T-cell (primary cell): ENCODE measurements at regions not wholly inside any gene's neighbourhood (a gene's known extent, or its start where the extent isn't known, plus 50 kb on each side); places are given as distances from the start of the nearest gene placed in this dataset.

Experiments used
- ATAC-seq, 4 experiments: fragments of 200-7000 bp in 3 of 4; fragments of 150-1000 bp in 1 of 4; cut with Tn5 transposase; replicated peaks in 1 of 4; 1 replicate in 3 of 4; 2 replicates in 1 of 4; pipeline ENCODE4 v1.10.0; 2021; ENCODE audit warnings: moderate library complexity in 3 of 4, mild to moderate bottlenecking in 2 of 4, moderate number of reproducible peaks in 1 of 4
- CTCF ChIA-PET, 2 donors: fragments of 300-600 bp; sonication (Branson Sonifier 250); formaldehyde crosslinking; loops; one replicate each; lab custom pipeline; 2022; ENCODE audit warnings: antibody characterized with exemption in 2 of 2; lab: Charles Lee
- POLR2A ChIA-PET, 2 donors: fragments of 300-600 bp; sonication (Branson Sonifier 250); formaldehyde crosslinking; loops; one replicate each; lab custom pipeline; 2022; ENCODE audit warnings: antibody characterized with exemption in 2 of 2; lab: Charles Lee
- DNase-seq, 35 experiments: peaks; one replicate each; pipeline versions ENCODE4 v3.0.0 to v3.0.0-alpha.2; 2013 to 2023
- H3K27ac ChIP-seq: one replicate; pipeline ENCODE4 v1.5.1; 2013; ENCODE audit warnings: low read length
- H3K27me3 ChIP-seq, 2 experiments: replicated peaks in 1 of 2; 1 replicate in 1 of 2; 2 replicates in 1 of 2; pipeline versions ENCODE4 v1.6.1 to v1.7.0; 2013; ENCODE audit warnings: low read length in 1 of 2, mixed read lengths in 1 of 2; ENCODE audit not compliant: control insufficient read depth in 2 of 2, insufficient read depth in 2 of 2; ENCODE audit errors: extremely low read depth in 1 of 2
- H3K36me3 ChIP-seq, 2 donors: 1 replicate in 1 of 2; 2 replicates in 1 of 2; pipeline versions ENCODE4 v1.6.1 to v1.7.0; 2013; ENCODE audit warnings: low read length in 1 of 2; ENCODE audit not compliant: control insufficient read depth in 2 of 2, insufficient read depth in 1 of 2; ENCODE audit errors: extremely low read depth in 1 of 2
- H3K4me1 ChIP-seq, 2 experiments: 1 replicate in 1 of 2; 2 replicates in 1 of 2; pipeline versions ENCODE4 v1.6.1 to v1.7.0; 2013; ENCODE audit warnings: low read length in 2 of 2, mixed read lengths in 1 of 2; ENCODE audit not compliant: insufficient read depth in 2 of 2, control insufficient read depth in 1 of 2; ENCODE audit errors: extremely low read depth in 1 of 2
- H3K4me3 ChIP-seq, 2 donors: 1 replicate in 1 of 2; 2 replicates in 1 of 2; pipeline versions ENCODE4 v1.5.1 to v1.7.0; 2013; ENCODE audit warnings: mild to moderate bottlenecking in 2 of 2, low read length in 1 of 2, moderate library complexity in 1 of 2; ENCODE audit not compliant: control insufficient read depth in 1 of 2; ENCODE audit errors: extremely low read depth in 1 of 2
- H3K9me3 ChIP-seq: 2 replicates; pipeline ENCODE4 v1.7.0; 2013
- H3K27ac Mint-ChIP-seq, 2 donors: one replicate each; pipeline ENCODE4 v1.8.0; 2020 to 2021; ENCODE audit warnings: mild to moderate bottlenecking in 2 of 2, mixed read lengths in 2 of 2
- H3K27me3 Mint-ChIP-seq, 2 donors: one replicate each; pipeline ENCODE4 v1.8.0; 2021 to 2022; ENCODE audit warnings: mixed read lengths in 2 of 2
- H3K36me3 Mint-ChIP-seq: one replicate; pipeline ENCODE4 v1.8.0; 2021; ENCODE audit warnings: mixed read lengths
- H3K4me1 Mint-ChIP-seq, 3 donors: one replicate each; pipeline ENCODE4 v1.8.0; 2020 to 2022; ENCODE audit warnings: mixed read lengths in 3 of 3, mild to moderate bottlenecking in 1 of 3
- H3K4me3 Mint-ChIP-seq, 3 donors: one replicate each; pipeline ENCODE4 v1.8.0; 2020 to 2022; ENCODE audit warnings: mild to moderate bottlenecking in 3 of 3, mixed read lengths in 3 of 3, moderate library complexity in 3 of 3
- H3K9me3 Mint-ChIP-seq, 3 donors: one replicate each; pipeline ENCODE4 v1.8.0; 2020 to 2022; ENCODE audit warnings: mixed read lengths in 3 of 3
- WGBS: methylation state at CpG from one replicate; pipeline ENCODE4 v1.1.5; 2013; ENCODE audit warnings: missing lambda C conversion rate; ENCODE audit not compliant: insufficient coverage; 5-methylcytosine and 5-hydroxymethylcytosine counted together

DNA sequence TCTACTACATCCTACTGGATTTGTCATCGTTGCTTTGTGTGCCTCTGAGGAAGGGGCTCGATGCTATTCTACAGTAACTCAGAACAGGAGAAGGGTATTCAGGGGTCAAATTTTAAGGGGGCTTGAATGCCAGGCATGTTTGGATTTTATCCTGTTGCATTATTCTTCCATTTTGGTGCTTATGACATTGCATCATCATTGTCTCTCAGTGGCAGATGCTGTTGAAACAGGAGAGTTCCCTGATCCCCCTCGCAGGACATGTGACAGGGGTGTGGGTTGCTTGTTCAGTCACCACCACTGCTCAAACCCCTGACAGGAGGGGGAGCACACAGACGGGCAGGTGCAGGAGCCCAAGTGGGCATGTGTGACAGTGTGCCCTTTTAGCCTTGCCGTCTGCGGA, 156.7 kb downstream of the SLC4A3 start:
- no peak overlapping the region for H3K4me3 ChIP-seq
- ChIA-PET POLR2A (no interaction called here), CTCF (no interaction called here)

GRCh38 chr2:219789476-219789875, 162.0 kb downstream of the SLC4A3 start:
- Histone ChIP-seq H3K4me3 (no peak overlapping the region), H3K4me1 (no peaks in the 10 kb centered on the region), H3K9me3 (no peaks in the 10 kb centered on the region), H3K36me3 (no peaks in the 10 kb centered on the region), H3K27me3 (peaks cover 0 to 6% of the 10 kb centered on the region in 2 experiments), H3K27ac (no peak overlapping the region)
- no peaks in the 10 kb centered on the region for H3K9me3 Mint-ChIP-seq
- no peaks in the 10 kb centered on the region for H3K36me3 Mint-ChIP-seq
- ATAC-seq, result no peak
- H3K27ac Mint-ChIP-seq, result no peak overlapping the region
- ChIA-PET CTCF (no interaction called here), POLR2A (no interaction called here)
- no peak overlapping the region for H3K4me3 Mint-ChIP-seq
- peaks cover 0 to 4% of the 10 kb centered on the region in 2 donors for H3K27me3 Mint-ChIP-seq
- DNase-seq, result no peak
- no peaks in the 10 kb centered on the region for H3K4me1 Mint-ChIP-seq

More for the DNA sequence above, 156.7 kb downstream of the SLC4A3 start:
- Mint-ChIP-seq H3K27ac (no peak overlapping the region), H3K4me1 (no peaks in the 10 kb centered on the region), H3K36me3 (no peaks in the 10 kb centered on the region), H3K4me3 (no peak overlapping the region), H3K27me3 (peaks cover 7 to 10% of the 10 kb centered on the region in 2 donors), H3K9me3 (no peaks in the 10 kb centered on the region)
- WGBS, result 58% methylated on average over 2 of the region's 6 CpGs
- H3K27me3 ChIP-seq, result peaks cover 0 to 9% of the 10 kb centered on the region in 2 experiments
- H3K4me1 ChIP-seq, result no peaks in the 10 kb centered on the region
- no peaks in the 10 kb centered on the region for H3K36me3 ChIP-seq
- H3K27ac ChIP-seq, result no peak overlapping the region
- no peak for ATAC-seq
- no peaks in the 10 kb centered on the region for H3K9me3 ChIP-seq
- no peak for DNase-seq

- Mint-ChIP-seq H3K27me3 (peaks cover 0 to 4% of the 10 kb centered on the region in 2 donors), H3K36me3 (no peaks in the 10 kb centered on the region), H3K4me3 (no peak overlapping the region), H3K27ac (no peak overlapping the region), H3K9me3 (no peaks in the 10 kb centered on the region), H3K4me1 (no peaks in the 10 kb centered on the region)
- Histone ChIP-seq H3K4me1 (no peaks in the 10 kb centered on the region), H3K4me3 (no peak overlapping the region), H3K27ac (no peak overlapping the region), H3K27me3 (no peaks in the 10 kb centered on the region), H3K9me3 (no peaks in the 10 kb centered on the region), H3K36me3 (no peaks in the 10 kb centered on the region)
- no CpG with 5 or more reads among the region's 4 CpGs for WGBS
- ChIA-PET POLR2A (no interaction called here), CTCF (no interaction called here)
- ATAC-seq (no peak), DNase-seq (no peak)
These were observed 165.0 kb downstream of the SLC4A3 start for GRCh38 chr2:219792446-219792845.

GRCh38 chr2:219798430-219798829, 171.0 kb downstream of the SLC4A3 start:
- Histone ChIP-seq H3K36me3 (no peaks in the 10 kb centered on the region), H3K4me3 (no peak overlapping the region), H3K27me3 (no peaks in the 10 kb centered on the region), H3K27ac (no peak overlapping the region), H3K4me1 (no peaks in the 10 kb centered on the region), H3K9me3 (no peaks in the 10 kb centered on the region)
- ChIA-PET POLR2A (no interaction called here), CTCF (interaction anchor here in 1 of 2 donors (0.6 kb wide), 1 partner anchor 223 kb away, joined by 6 read pairs; no protein-coding TSS in a partner anchor)
- Mint-ChIP-seq H3K27ac (no peak overlapping the region), H3K9me3 (peaks cover 0 to 5% (median 0%) of the 10 kb centered on the region in 3 donors), H3K4me1 (no peaks in the 10 kb centered on the region), H3K27me3 (peaks cover 0 to 6% of the 10 kb centered on the region in 2 donors), H3K4me3 (no peak overlapping the region), H3K36me3 (no peaks in the 10 kb centered on the region)
- ATAC-seq (no peak), DNase-seq (no peak)
- 80% methylated on average over 1 of the region's 2 CpGs for WGBS

- H3K9me3 Mint-ChIP-seq, result peaks cover 5 to 13% (median 5%) of the 10 kb centered on the region in 3 donors
These were observed 175.9 kb downstream of the SLC4A3 start for GRCh38 chr2:219803294-219803693.

DNA sequence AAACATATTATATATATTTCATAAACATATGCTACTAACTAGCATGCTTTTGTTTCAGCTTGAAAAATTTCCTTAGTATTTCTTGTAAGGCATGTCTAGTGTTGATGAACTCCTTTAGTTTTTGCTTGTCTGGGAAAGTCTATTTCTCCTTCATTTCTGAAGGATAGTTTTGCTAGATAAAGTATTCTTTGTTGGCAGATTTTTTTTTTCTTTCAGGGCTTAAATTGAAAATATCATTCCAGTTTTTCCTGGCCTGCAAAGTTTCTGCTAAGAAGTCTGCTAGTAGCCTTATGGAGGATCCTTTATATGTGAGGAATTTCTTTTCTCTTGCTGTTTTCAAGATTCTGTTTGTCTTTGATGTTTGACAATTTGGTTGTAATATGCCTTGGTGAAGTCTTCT, 183.5 kb downstream of the SLC4A3 start:
- ChIA-PET POLR2A (no interaction called here), CTCF (no interaction called here)
- H3K36me3 Mint-ChIP-seq, result no peaks in the 10 kb centered on the region
- no peaks in the 10 kb centered on the region for H3K36me3 ChIP-seq
- no peaks in the 10 kb centered on the region for H3K4me1 ChIP-seq
- H3K9me3 Mint-ChIP-seq, result peaks cover 12 to 37% (median 13%) of the 10 kb centered on the region in 3 donors
- no peak overlapping the region for H3K4me3 ChIP-seq
- no peaks in the 10 kb centered on the region for H3K9me3 ChIP-seq
- no peaks in the 10 kb centered on the region for H3K27me3 Mint-ChIP-seq
- no peak overlapping the region for H3K27ac Mint-ChIP-seq
- H3K4me3 Mint-ChIP-seq, result no peak overlapping the region
- no peaks in the 10 kb centered on the region for H3K27me3 ChIP-seq
- no peak overlapping the region for H3K27ac ChIP-seq
- no peaks in the 10 kb centered on the region for H3K4me1 Mint-ChIP-seq
- DNase-seq, result no peak
- no peak for ATAC-seq

More at GRCh38 chr2:219803294-219803693, 175.9 kb downstream of the SLC4A3 start:
- POLR2A ChIA-PET, result no interaction called here
- Histone ChIP-seq H3K4me1 (no peaks in the 10 kb centered on the region), H3K4me3 (no peak overlapping the region), H3K27ac (no peak overlapping the region), H3K36me3 (no peaks in the 10 kb centered on the region), H3K27me3 (no peaks in the 10 kb centered on the region), H3K9me3 (no peaks in the 10 kb centered on the region)
- CTCF ChIA-PET, result no interaction called here
- no peak for DNase-seq
- WGBS, result no CpG with 5 or more reads among the region's 2 CpGs
- Mint-ChIP-seq H3K27ac (no peak overlapping the region), H3K36me3 (no peaks in the 10 kb centered on the region), H3K27me3 (peaks cover 0 to 6% of the 10 kb centered on the region in 2 donors), H3K4me3 (no peak overlapping the region), H3K4me1 (no peaks in the 10 kb centered on the region)
- no peak for ATAC-seq

DNA sequence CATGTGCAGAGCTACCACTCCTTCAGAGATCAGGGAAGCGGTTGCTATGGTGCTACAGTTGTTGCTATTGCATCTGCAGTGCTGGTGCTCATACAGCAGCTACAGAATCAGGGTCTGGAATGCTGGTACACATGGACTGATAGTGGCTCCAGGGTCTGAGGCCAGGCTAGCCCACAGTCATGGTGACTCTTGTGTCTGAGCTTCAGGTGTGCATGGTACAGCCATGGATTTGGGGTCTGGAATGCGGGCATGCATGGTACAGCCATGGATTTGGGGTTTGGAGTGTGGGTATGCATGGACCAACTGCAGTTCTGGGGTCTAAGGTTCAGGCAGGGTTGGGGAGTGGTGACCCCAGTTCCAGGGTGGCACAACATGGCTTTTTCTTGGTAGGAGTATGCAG, 185.2 kb downstream of the SLC4A3 start:
- Histone ChIP-seq H3K4me3 (no peak overlapping the region), H3K36me3 (no peaks in the 10 kb centered on the region), H3K9me3 (no peaks in the 10 kb centered on the region), H3K4me1 (no peaks in the 10 kb centered on the region), H3K27ac (no peak overlapping the region), H3K27me3 (no peaks in the 10 kb centered on the region)
- ChIA-PET POLR2A (no interaction called here), CTCF (no interaction called here)
- Mint-ChIP-seq H3K27ac (no peak overlapping the region), H3K27me3 (no peaks in the 10 kb centered on the region), H3K4me3 (no peak overlapping the region), H3K36me3 (no peaks in the 10 kb centered on the region), H3K4me1 (no peaks in the 10 kb centered on the region), H3K9me3 (peaks cover 8 to 24% (median 18%) of the 10 kb centered on the region in 3 donors)
- 25% methylated on average over 2 of the region's 2 CpGs for WGBS
- DNase-seq (no peak), ATAC-seq (no peak)
